Calu3 (cell line): ENCODE measurements at regions not wholly inside any gene's neighbourhood (a gene's known extent, or its start where the extent isn't known, plus 50 kb on each side); places are given as distances from the start of the nearest gene placed in this dataset.

Experiments used
- BruUV-seq: library from RNA; stranded (reverse); fragments of 400-500 nt; replicated peaks from 2 replicates; lab custom pipeline; 2021; lab: Mats Ljungman, UMichigan
- CTCF ChIA-PET: fragments of 300-600 bp; sonication (Branson Sonifier 250); formaldehyde crosslinking; loops from one replicate; lab custom pipeline; 2022; ENCODE audit warnings: antibody characterized with exemption; lab: Charles Lee
- DNase-seq: peaks from one replicate; pipeline ENCODE4 v3.0.0; 2022
- H3K27ac Mint-ChIP-seq: one replicate; pipeline ENCODE4 v1.8.0; 2022; ENCODE audit warnings: mixed read lengths; ENCODE audit not compliant: unreplicated experiment
- H3K27me3 Mint-ChIP-seq: one replicate; pipeline ENCODE4 v1.8.0; 2022; ENCODE audit warnings: mixed read lengths; ENCODE audit not compliant: unreplicated experiment
- H3K36me3 Mint-ChIP-seq: one replicate; pipeline ENCODE4 v1.8.0; 2022; ENCODE audit warnings: mild to moderate bottlenecking, moderate library complexity, mixed read lengths; ENCODE audit not compliant: insufficient read depth, unreplicated experiment
- H3K4me1 Mint-ChIP-seq: one replicate; pipeline ENCODE4 v1.8.0; 2022; ENCODE audit warnings: mild to moderate bottlenecking, low read depth, mixed read lengths; ENCODE audit not compliant: unreplicated experiment
- H3K4me3 Mint-ChIP-seq: one replicate; pipeline ENCODE4 v1.8.0; 2022; ENCODE audit warnings: mild to moderate bottlenecking, low read depth, moderate library complexity, mixed read lengths; ENCODE audit not compliant: unreplicated experiment
- H3K9me3 Mint-ChIP-seq: one replicate; pipeline ENCODE4 v1.8.0; 2022; ENCODE audit warnings: low read depth, mixed read lengths; ENCODE audit not compliant: unreplicated experiment
- CTCF ChIP-seq: fragments of 200-600 bp; IDR thresholded peaks from one replicate; pipeline ENCODE4 v1.8.0; 2022; ENCODE audit warnings: antibody characterized with exemption; ENCODE audit not compliant: unreplicated experiment
- intact Hi-C: fragments of 100-400 bp; cut with micrococcal nuclease; formaldehyde crosslinking; loops from one replicate; pipeline ENCODE4 v1.10.0; 2022; ENCODE audit not compliant: unreplicated experiment

GRCh38 chr17:77735566-77736198 lies 222.8 kb upstream of the TNRC6C start:
- intact Hi-C loops: no loop called here
- no peak for DNase-seq
- Mint-ChIP-seq H3K9me3 (peaks cover 3% of the 10 kb centered on the region), H3K36me3 (peaks cover 5% of the 10 kb centered on the region), H3K27ac (no peak overlapping the region), H3K4me3 (no peak overlapping the region), H3K27me3 (peaks cover 98% of the 10 kb centered on the region), H3K4me1 (peaks cover 6% of the 10 kb centered on the region)
- CTCF ChIA-PET: interaction anchor here (0.6 kb wide), 1 partner anchor 422 kb away, joined by 3 read pairs; no protein-coding TSS in a partner anchor
- no peak for TF ChIP-seq CTCF
- no TSS peak for BruUV-seq

- TF ChIP-seq CTCF: no peak
- Mint-ChIP-seq H3K27ac (no peak overlapping the region), H3K36me3 (peaks cover 5% of the 10 kb centered on the region), H3K4me3 (no peak overlapping the region), H3K27me3 (peaks cover 98% of the 10 kb centered on the region), H3K4me1 (peaks cover 6% of the 10 kb centered on the region), H3K9me3 (peaks cover 3% of the 10 kb centered on the region)
- CTCF ChIA-PET: no interaction called here
- BruUV-seq: no TSS peak
- DNase-seq: no peak
- intact Hi-C loops: no loop called here
These were observed 222.3 kb upstream of the TNRC6C start for GRCh38 chr17:77736199-77736585.

GRCh38 chr17:77736721-77737120 lies 221.8 kb upstream of the TNRC6C start:
- H3K4me1 Mint-ChIP-seq: peaks cover 6% of the 10 kb centered on the region
- peaks cover 100% of the 10 kb centered on the region for H3K27me3 Mint-ChIP-seq
- peaks cover 5% of the 10 kb centered on the region for H3K36me3 Mint-ChIP-seq
- BruUV-seq: no TSS peak
- no peak for TF ChIP-seq CTCF
- peaks cover 3% of the 10 kb centered on the region for H3K9me3 Mint-ChIP-seq
- no peak overlapping the region for H3K27ac Mint-ChIP-seq
- H3K4me3 Mint-ChIP-seq: no peak overlapping the region
- intact Hi-C loops: no loop called here
- CTCF ChIA-PET: no interaction called here
- DNase-seq: no peak

GRCh38 chr17:77737442-77738265 lies 220.8 kb upstream of the TNRC6C start:
- CTCF ChIA-PET: interaction anchor here (0.6 kb wide), 1 partner anchor 1364 kb away, joined by 8 read pairs; no protein-coding TSS in a partner anchor
- TF ChIP-seq CTCF: no peak
- DNase-seq: no peak
- intact Hi-C loops: no loop called here
- Mint-ChIP-seq H3K4me3 (no peak overlapping the region), H3K27ac (no peak overlapping the region), H3K9me3 (peaks cover 1% of the 10 kb centered on the region), H3K4me1 (peaks cover 6% of the 10 kb centered on the region), H3K27me3 (peaks cover 100% of the 10 kb centered on the region), H3K36me3 (peaks cover 5% of the 10 kb centered on the region)
- BruUV-seq: no TSS peak
